HepG2 (cell line): ENCODE measurements at regions not wholly inside any gene's neighbourhood (a gene's known extent, or its start where the extent isn't known, plus 50 kb on each side); places are given as distances from the start of the nearest gene placed in this dataset.

Experiments
- ATM ChIP-seq: fragments of 450-650 bp; IDR thresholded peaks from 2 replicates; pipeline ENCODE4 v1.7.1; 2017; ENCODE audit warnings: mild to moderate bottlenecking, borderline replicate concordance
- BHLHE40 ChIP-seq: IDR thresholded peaks from 2 replicates; pipeline ENCODE4 v1.6.1; 2011; ENCODE audit warnings: low read length, improper control_type of control experiment
- EEA1 ChIP-seq: sonication (generic); formaldehyde crosslinking; IDR thresholded peaks from 2 replicates; pipeline ENCODE4 v1.5.1; 2020; ENCODE audit warnings: mild to moderate bottlenecking, missing genetic modification reagents, borderline replicate concordance
- EHMT2 ChIP-seq: fragments of 200-600 bp; sonication (generic); IDR thresholded peaks from 2 replicates; pipeline ENCODE4 v1.7.0; 2017; ENCODE audit warnings: antibody characterized with exemption, low read depth, low read length, borderline replicate concordance
- HDAC1 ChIP-seq: sonication (generic); formaldehyde crosslinking; IDR thresholded peaks from 2 replicates; pipeline ENCODE4 v1.5.1; 2020; ENCODE audit warnings: mild to moderate bottlenecking, missing genetic modification reagents
- HOXA3 ChIP-seq: sonication (generic); formaldehyde crosslinking; IDR thresholded peaks from 2 replicates; pipeline ENCODE4 v1.5.0; 2020; ENCODE audit warnings: missing genetic modification reagents
- JARID2 ChIP-seq: sonication (generic); formaldehyde crosslinking; IDR thresholded peaks from 2 replicates; pipeline ENCODE4 v1.8.1; 2023; ENCODE audit warnings: missing genetic modification reagents, inconsistent platforms; ENCODE audit not compliant: insufficient replicate concordance
- KMT2B ChIP-seq: IDR thresholded peaks from 2 replicates; pipeline ENCODE4 v1.6.1; 2016; ENCODE audit warnings: missing genetic modification reagents, missing compliant biosample characterization
- NFATC3 ChIP-seq: sonication (generic); formaldehyde crosslinking; IDR thresholded peaks from 2 replicates; pipeline ENCODE4 v1.5.1; 2020; ENCODE audit warnings: mild to moderate bottlenecking, missing genetic modification reagents
- NFE2L1 ChIP-seq: sonication (generic); formaldehyde crosslinking; IDR thresholded peaks from 2 replicates; pipeline ENCODE4 v1.4.0; 2020; ENCODE audit warnings: missing genetic modification reagents, mild to moderate bottlenecking, borderline replicate concordance
- NR2C2 ChIP-seq: sonication (generic); formaldehyde crosslinking; IDR thresholded peaks from 2 replicates; pipeline ENCODE4 v1.4.0; 2020; ENCODE audit warnings: missing genetic modification reagents, mild to moderate bottlenecking, moderate library complexity, borderline replicate concordance
- PHF20 ChIP-seq: sonication (generic); formaldehyde crosslinking; IDR thresholded peaks from 2 replicates; pipeline ENCODE4 v1.5.0; 2020; ENCODE audit warnings: mild to moderate bottlenecking, missing genetic modification reagents
- PHF5A ChIP-seq: IDR thresholded peaks from one replicate; pipeline ENCODE4 v1.6.1; 2018; ENCODE audit warnings: low read depth, missing genetic modification reagents; ENCODE audit not compliant: unreplicated experiment
- SRY ChIP-seq: sonication (generic); formaldehyde crosslinking; IDR thresholded peaks from 2 replicates; pipeline ENCODE4 v1.8.0; 2022; ENCODE audit warnings: mild to moderate bottlenecking, missing genetic modification reagents
- ZNF121 ChIP-seq: sonication (generic); formaldehyde crosslinking; IDR thresholded peaks from 2 replicates; pipeline ENCODE4 v1.5.0; 2020; ENCODE audit warnings: mild to moderate bottlenecking, missing genetic modification reagents
- ZNF367 ChIP-seq: sonication (generic); formaldehyde crosslinking; IDR thresholded peaks from 2 replicates; pipeline ENCODE4 v1.4.0; 2020; ENCODE audit warnings: missing genetic modification reagents, borderline replicate concordance
- ZNF724P ChIP-seq: sonication (generic); formaldehyde crosslinking; IDR thresholded peaks from 2 replicates; pipeline ENCODE4 v1.8.0; 2022; ENCODE audit warnings: missing genetic modification reagents, borderline replicate concordance
- ZNF781 ChIP-seq: sonication (generic); formaldehyde crosslinking; IDR thresholded peaks from 2 replicates; pipeline ENCODE4 v1.5.1; 2020; ENCODE audit warnings: borderline replicate concordance, mild to moderate bottlenecking, missing genetic modification reagents; ENCODE audit errors: not compliant biosample characterization
- ZSCAN29 ChIP-seq: sonication (generic); formaldehyde crosslinking; conservative IDR thresholded peaks from 2 replicates; pipeline ENCODE4 v1.4.0; 2020; ENCODE audit warnings: mild to moderate bottlenecking, missing genetic modification reagents
- TF ChIP-seq, protein P1 (sequence below): sonication (generic); formaldehyde crosslinking; IDR thresholded peaks from 2 replicates; pipeline ENCODE4 v1.8.1; 2023; ENCODE audit warnings: mild to moderate bottlenecking, missing genetic modification reagents, borderline replicate concordance
- TF ChIP-seq, protein P2 (sequence below): sonication (generic); formaldehyde crosslinking; IDR thresholded peaks from 2 replicates; pipeline ENCODE4 v1.8.1; 2023; ENCODE audit warnings: mild to moderate bottlenecking, missing genetic modification reagents
- TF ChIP-seq, protein P3 (sequence below): IDR thresholded peaks from 2 replicates; pipeline ENCODE4 v1.6.1; 2016; ENCODE audit warnings: missing genetic modification reagents, missing compliant biosample characterization
- TF ChIP-seq, protein P4 (sequence below): sonication (generic); formaldehyde crosslinking; IDR thresholded peaks from 2 replicates; pipeline ENCODE4 v1.4.0; 2020; ENCODE audit warnings: missing genetic modification reagents
- TF ChIP-seq, protein P5 (sequence below): sonication (generic); formaldehyde crosslinking; IDR thresholded peaks from 2 replicates; pipeline ENCODE4 v1.4.0; 2020; ENCODE audit warnings: missing genetic modification reagents, mild to moderate bottlenecking, borderline replicate concordance

DNA sequence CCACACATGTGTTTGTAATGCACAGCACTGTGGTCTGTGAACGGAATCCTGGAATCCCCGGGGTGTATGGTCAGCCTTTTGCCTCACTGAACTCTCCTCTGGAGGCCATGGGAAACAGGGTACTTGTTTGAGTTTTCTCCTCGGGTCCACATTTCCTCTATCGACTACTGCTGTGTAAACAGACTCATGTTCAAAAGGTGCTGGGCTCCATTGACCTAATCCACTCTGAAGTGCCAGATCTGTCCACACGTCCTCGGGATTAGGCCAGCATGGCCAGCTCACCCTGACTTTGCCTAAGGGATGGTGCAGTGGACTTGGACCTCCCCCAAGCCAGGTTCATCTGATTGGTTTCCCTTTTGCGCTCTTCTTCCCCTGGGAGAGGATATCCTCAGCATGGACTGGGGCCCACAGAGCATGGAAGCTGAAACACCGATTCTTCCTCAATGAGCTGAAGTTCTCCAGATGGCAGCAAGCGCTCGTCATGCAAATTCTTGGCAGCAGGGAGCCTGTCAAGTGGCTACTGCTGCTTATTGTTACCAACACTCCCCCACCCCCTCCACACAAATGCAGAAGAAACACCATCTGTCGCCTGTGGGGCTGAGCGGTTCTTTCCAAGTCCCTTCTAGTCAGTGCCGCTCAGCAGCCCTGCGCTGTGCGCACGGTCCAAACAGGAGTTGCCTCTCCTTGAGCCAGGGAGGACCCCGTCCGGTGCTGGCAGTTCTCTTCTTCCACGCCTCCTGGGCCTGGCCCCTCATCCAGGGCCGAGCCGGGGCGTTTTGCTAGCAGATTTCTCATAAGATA is 292.6 kb upstream of the MARCKS start (continued):
- TF ChIP-seq NFE2L1 (no peak), NFATC3 (CRISPR knock-in tag) (no peak), NR2C2 (CRISPR knock-in tag) (peak; percentile 51; the same call in 1 of the 2 replicates), ATM (no peak), SRY (CRISPR knock-in tag) (no peak), JARID2 (CRISPR knock-in tag) (no peak), EEA1 (no peak), ZNF121 (CRISPR knock-in tag) (peak; percentile 68), ZNF724P (CRISPR knock-in tag) (no peak), KMT2B (CRISPR knock-in tag) (peak; percentile 29; the same call in 1 of the 2 replicates), ZNF781 (peak; percentile 68), ZNF367 (no peak), HOXA3 (CRISPR knock-in tag) (peak; percentile 81), ZSCAN29 (CRISPR knock-in tag) (peak; percentile 96), PHF20 (CRISPR knock-in tag) (no peak), PHF5A (no peak), EHMT2 (no peak), HDAC1 (CRISPR knock-in tag) (peak; percentile 93), BHLHE40 (no peak)
- TF ChIP-seq, protein P1, sequence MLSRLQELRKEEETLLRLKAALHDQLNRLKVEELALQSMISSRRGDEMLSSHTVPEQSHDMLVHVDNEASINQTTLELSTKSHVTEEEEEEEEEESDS (CRISPR knock-in tag) = no peak
- TF ChIP-seq, protein P2, sequence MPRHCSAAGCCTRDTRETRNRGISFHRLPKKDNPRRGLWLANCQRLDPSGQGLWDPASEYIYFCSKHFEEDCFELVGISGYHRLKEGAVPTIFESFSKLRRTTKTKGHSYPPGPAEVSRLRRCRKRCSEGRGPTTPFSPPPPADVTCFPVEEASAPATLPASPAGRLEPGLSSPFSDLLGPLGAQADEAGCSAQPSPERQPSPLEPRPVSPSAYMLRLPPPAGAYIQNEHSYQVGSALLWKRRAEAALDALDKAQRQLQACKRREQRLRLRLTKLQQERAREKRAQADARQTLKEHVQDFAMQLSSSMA (CRISPR knock-in tag) = peak; percentile 63; the same call in 1 of the 2 replicates
- TF ChIP-seq, protein P3, sequence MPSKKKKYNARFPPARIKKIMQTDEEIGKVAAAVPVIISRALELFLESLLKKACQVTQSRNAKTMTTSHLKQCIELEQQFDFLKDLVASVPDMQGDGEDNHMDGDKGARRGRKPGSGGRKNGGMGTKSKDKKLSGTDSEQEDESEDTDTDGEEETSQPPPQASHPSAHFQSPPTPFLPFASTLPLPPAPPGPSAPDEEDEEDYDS (CRISPR knock-in tag) = no peak
- TF ChIP-seq, protein P4, sequence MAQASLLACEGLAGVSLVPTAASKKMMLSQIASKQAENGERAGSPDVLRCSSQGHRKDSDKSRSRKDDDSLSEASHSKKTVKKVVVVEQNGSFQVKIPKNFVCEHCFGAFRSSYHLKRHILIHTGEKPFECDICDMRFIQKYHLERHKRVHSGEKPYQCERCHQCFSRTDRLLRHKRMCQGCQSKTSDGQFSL = no peak
- TF ChIP-seq, protein P5, sequence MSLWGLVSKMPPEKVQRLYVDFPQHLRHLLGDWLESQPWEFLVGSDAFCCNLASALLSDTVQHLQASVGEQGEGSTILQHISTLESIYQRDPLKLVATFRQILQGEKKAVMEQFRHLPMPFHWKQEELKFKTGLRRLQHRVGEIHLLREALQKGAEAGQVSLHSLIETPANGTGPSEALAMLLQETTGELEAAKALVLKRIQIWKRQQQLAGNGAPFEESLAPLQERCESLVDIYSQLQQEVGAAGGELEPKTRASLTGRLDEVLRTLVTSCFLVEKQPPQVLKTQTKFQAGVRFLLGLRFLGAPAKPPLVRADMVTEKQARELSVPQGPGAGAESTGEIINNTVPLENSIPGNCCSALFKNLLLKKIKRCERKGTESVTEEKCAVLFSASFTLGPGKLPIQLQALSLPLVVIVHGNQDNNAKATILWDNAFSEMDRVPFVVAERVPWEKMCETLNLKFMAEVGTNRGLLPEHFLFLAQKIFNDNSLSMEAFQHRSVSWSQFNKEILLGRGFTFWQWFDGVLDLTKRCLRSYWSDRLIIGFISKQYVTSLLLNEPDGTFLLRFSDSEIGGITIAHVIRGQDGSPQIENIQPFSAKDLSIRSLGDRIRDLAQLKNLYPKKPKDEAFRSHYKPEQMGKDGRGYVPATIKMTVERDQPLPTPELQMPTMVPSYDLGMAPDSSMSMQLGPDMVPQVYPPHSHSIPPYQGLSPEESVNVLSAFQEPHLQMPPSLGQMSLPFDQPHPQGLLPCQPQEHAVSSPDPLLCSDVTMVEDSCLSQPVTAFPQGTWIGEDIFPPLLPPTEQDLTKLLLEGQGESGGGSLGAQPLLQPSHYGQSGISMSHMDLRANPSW = no peak
